Fibroblast of villous mesenchyme (primary cell): ENCODE measurements at regions not wholly inside any gene's neighbourhood (a gene's known extent, or its start where the extent isn't known, plus 50 kb on each side); places are given as distances from the start of the nearest gene placed in this dataset.

ENCODE experiments used
- DNase-seq: peaks from one replicate; pipeline ENCODE4 v3.0.0-alpha.2; 2010; ENCODE audit warnings: low read depth
- H3K4me3 ChIP-seq: 2 replicates; pipeline ENCODE4 v1.5.1; 2011; ENCODE audit warnings: low read depth, mild to moderate bottlenecking, low read length
- TF ChIP-seq, protein P1 (sequence below): IDR thresholded peaks from 2 replicates; pipeline ENCODE4 v1.5.1; 2012; ENCODE audit warnings: low read depth, mild to moderate bottlenecking, low read length; ENCODE audit not compliant: insufficient read depth

DNA sequence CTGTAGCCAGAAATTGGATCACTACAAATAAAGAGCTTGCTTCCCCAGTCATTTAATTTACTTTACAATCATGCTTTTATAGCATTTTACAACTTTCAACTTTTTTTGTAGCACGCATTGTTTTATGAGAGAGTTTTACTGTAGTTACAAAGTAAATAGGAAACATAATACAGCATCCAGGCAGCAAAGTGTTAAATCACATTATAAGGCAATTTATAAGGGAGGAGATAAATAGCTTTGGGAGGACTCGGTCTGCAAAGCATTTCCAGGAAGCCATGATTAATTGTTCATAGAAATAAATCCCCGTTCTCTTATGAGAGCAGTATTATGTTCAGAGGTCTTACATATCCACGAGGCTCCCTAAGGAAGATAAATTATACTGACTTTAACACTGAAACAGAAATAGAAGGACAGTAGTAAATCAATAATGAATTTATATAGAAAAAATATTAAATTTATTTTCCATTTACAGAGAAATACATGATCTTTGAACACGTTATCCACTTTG is 792.6 kb upstream of the RAG2 start:
- TF ChIP-seq, protein P1, sequence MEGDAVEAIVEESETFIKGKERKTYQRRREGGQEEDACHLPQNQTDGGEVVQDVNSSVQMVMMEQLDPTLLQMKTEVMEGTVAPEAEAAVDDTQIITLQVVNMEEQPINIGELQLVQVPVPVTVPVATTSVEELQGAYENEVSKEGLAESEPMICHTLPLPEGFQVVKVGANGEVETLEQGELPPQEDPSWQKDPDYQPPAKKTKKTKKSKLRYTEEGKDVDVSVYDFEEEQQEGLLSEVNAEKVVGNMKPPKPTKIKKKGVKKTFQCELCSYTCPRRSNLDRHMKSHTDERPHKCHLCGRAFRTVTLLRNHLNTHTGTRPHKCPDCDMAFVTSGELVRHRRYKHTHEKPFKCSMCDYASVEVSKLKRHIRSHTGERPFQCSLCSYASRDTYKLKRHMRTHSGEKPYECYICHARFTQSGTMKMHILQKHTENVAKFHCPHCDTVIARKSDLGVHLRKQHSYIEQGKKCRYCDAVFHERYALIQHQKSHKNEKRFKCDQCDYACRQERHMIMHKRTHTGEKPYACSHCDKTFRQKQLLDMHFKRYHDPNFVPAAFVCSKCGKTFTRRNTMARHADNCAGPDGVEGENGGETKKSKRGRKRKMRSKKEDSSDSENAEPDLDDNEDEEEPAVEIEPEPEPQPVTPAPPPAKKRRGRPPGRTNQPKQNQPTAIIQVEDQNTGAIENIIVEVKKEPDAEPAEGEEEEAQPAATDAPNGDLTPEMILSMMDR, result no peak
- H3K4me3 ChIP-seq, result no peak overlapping the region
- DNase-seq, result no peak

DNA sequence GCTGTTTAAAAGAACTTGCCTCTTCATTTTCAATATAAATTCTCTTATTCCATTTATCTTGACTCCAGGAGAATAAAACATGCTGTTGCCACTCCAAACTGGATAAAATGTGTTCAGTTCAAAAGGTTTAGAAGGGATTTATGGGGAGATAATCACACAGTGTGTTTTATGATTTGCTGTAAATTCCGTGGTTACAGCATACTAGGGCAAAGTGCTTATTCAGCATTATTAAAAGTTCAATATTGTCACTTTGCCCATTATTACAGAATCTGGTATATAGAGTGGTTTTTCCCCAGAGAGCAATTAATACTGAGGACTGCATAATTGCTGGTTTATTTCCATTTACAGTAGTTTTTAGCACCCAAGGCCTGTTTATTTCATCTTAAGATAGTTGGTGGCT is 780.9 kb upstream of the RAG2 start:
- H3K4me3 ChIP-seq, result no peak overlapping the region
- TF ChIP-seq, protein P1, result no peak
- DNase-seq, result no peak

DNA sequence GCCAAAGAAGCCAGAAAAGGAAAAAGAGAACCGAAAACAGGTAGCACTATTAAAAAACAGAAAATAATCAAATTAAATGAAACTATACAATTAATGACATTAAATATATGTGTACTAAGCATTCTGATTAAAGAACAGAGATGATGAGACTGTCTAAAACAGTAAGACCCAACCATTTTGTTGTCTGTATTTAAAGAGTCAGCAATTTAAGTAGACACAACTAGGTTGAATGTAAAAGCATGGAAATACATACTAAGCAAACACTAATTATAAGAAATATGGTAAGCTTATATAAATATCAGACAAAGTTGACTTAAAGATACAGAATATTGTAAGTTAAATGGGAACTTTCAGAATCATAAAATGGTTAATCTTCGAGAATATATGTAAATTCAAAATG is 774.6 kb upstream of the RAG2 start:
- H3K4me3 ChIP-seq, result no peak overlapping the region
- TF ChIP-seq, protein P1, result no peak
- no peak for DNase-seq

DNA sequence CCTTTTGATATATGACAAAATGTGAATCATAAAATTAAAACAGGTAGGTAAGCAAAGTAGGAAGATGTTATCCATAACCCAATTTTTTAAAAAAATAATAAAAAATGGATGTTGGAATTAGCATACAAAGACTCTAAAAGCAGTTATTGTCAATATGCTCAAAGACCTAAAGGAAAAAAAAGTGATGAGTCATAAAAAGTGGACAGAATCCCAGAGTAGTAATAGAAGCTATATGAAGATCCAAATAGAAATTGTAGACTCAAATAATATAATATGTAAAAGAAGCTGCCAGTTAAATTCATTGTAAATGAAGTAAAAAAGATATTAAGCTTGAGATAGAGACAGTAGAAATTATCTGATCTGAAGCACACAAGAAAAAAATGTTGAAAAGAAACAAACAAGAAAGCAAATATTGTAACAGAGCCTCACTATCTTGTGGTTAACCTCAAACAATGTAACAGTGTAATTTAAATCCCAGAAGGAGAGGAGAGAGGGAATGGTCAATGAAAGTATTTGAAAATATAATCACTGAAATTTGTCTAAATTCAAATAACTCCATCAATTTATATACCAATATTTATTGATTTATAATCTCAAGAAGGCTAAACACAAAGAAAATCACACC is 773.4 kb upstream of the RAG2 start:
- no peak overlapping the region for H3K4me3 ChIP-seq
- DNase-seq, result no peak
- TF ChIP-seq, protein P1, result no peak

DNA sequence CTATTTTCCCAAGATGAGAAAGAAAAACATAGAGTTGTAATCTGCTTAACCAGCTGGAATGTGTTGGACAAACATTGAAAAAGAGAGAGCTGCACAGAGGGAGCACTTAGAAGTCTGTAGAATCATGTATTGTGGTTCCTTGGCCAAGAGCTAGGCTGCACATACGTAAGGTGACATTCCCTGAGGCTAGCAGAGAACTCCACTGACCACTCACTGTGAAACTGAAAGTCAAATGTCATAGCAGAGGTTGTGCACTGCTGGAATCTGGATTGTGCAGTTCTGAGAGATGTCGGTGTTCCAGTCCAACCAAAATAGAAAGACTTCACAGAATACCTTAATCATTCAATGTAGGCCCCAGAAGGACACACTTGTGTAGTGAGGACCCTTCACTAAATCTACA is 772.8 kb upstream of the RAG2 start:
- H3K4me3 ChIP-seq, result no peak overlapping the region
- TF ChIP-seq, protein P1, result no peak
- no peak for DNase-seq

DNA sequence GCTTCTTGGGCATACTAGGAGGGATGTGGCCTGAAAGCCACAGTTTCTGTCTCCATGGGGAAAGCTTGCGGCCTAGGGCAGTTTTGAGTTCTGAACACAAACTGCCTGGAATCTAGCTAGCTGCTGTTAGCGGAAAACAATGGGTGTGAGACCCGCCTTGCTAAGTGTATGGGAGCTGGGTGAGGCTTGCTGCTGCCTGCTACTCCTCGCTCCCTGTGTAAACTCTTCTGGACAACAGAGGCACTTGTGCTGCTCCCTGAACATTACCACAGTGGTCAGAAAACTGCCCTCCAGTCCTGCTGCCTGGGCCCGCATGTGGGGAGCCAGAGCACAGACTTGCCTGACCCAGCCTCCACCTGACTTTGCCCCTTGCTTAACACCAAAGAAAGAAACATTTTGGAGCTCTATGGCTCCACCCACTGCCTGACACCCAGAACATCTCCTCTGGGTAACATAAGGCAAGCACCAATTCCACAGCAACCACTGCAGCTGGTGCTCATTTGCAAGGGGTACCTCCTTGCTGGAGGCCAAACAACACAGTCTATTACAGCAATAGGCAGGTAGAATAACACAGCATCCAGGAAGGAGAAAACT is 766.3 kb upstream of the RAG2 start:
- DNase-seq, result no peak
- TF ChIP-seq, protein P1, result no peak
- no peak overlapping the region for H3K4me3 ChIP-seq

DNA sequence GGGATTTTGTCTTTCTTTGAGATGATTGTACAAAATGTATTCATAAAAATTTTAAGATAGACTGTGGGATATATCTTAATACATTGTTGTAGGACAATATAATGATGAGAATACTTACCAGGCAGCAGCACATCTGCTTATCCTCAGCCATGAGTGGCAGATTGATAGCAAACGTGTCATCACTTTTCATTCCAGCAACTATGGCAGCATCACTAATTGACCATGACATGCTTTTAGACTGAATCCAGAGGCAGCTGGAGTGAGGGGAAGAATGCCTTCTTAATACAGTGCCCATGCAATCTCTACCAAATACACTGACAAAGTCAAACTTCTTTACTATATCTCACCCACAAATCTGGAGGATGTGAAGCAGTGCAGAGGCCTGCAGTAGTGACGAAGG is 755.2 kb upstream of the RAG2 start:
- DNase-seq, result no peak

More for the DNA sequence above, 755.2 kb upstream of the RAG2 start:
- TF ChIP-seq, protein P1, result no peak
- H3K4me3 ChIP-seq, result no peak overlapping the region
